ENCODE measurements at regions not wholly inside any gene's neighbourhood (a gene's known extent, or its start where the extent isn't known, plus 50 kb on each side); places are given as distances from the start of the nearest gene placed in this dataset.

- no peak for TF ChIP-seq CTCF (conservative IDR thresholded peaks at IDR 0.05; ENCODE audit: low read length)
- TF ChIP-seq EZH2phosphoT487 (IDR thresholded peaks at IDR 0.05; ENCODE audit: borderline replicate concordance, low read depth, low read length) = no peak
Observed at GRCh38 chr5:81827500-81827899, 76.6 kb upstream of the SSBP2 start.
